NCI-H1417 (cell line): ENCODE measurements at regions not wholly inside any gene's neighbourhood (a gene's known extent, or its start where the extent isn't known, plus 50 kb on each side); places are given as distances from the start of the nearest gene placed in this dataset.

Experiments used
- DNase-seq, 3 experiments: peaks; one replicate each; lab custom pipeline; 2025; lab: John Stamatoyannopoulos, UW

DNA sequence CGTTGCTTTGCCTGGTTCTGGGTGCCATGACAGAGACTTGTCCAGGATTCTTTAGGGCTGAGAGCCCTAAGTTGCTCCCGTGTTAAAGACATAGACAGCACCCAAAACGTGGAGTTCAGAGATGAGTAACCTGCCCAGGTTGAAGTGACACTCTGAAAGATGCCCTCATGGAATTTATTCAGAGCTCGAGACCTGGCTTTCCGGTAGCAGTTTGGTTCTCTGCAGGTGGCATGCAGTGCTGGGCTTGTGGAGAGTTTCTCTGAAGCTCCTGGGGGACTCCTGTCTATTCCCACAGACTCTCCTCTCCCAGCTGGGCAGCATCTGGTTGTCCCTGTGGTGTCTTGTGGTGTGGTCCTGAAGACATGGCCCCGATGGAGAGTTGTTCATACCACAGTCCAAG, 241.0 kb downstream of the RHOU start:
- DNase-seq = no peak

- no peak for DNase-seq
These were observed 242.0 kb downstream of the RHOU start for GRCh38 chr1:228977307-228977706.

- DNase-seq = no peak
These were observed 242.5 kb downstream of the RHOU start for GRCh38 chr1:228977741-228978140.

GRCh38 chr1:228978484-228979324, 243.4 kb downstream of the RHOU start:
- DNase-seq = no peak

DNA sequence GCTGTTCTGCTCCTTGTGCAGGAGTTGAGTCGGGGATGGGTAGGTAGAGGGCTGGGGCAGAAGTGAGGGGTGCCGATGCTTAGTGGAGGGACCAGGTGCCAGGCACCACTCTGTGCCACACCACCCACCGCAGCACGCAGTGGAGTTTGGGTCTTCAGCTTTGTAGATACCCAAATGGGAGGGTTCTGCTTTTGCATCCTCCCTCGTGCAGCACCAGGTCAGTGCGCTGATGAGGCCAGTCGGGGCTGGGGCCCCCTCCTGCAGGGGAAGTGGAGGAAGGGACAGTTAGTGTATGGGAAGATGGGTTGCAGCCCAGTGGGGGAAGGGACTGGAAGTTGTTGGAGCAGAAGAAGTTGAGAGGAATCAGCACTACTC, 244.0 kb downstream of the RHOU start:
- no peak for DNase-seq

DNA sequence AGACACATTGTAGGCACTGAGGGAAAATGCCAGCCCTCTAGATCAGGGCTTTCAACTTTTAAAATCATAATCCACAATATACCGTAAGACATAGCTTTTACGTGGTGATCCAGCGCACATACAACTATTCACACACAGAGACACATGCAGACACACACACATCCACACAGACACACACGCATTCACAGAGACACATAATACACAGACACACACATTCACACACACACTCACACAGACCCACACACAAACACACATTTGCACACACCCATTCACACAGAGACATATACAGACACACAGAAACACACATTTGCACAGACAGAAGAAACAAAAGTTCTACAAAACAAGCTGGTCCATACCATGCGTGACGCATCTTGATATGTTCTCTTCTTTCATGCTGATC, 244.5 kb downstream of the RHOU start:
- DNase-seq = no peak

GRCh38 chr1:228980232-228980937, 245.1 kb downstream of the RHOU start:
- DNase-seq = no peak

DNA sequence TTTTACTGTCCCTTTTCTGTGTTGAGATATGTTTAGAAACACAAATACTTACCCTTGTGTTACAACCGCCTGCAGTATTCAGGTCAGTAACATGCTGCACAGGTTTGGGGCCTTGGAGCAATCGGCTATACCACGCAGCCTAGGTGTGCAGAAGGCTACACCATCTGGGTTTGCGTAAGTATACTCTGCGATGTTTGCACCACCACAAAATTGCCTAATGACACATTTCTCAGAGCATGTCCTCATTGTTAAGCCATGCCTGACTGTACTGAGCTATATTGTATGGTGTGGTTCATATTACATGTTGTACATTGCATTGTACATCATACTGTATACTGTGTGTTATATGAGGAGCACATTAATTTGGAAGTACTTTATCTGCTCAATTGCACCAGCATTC, 247.4 kb downstream of the RHOU start:
- DNase-seq = no peak

DNA sequence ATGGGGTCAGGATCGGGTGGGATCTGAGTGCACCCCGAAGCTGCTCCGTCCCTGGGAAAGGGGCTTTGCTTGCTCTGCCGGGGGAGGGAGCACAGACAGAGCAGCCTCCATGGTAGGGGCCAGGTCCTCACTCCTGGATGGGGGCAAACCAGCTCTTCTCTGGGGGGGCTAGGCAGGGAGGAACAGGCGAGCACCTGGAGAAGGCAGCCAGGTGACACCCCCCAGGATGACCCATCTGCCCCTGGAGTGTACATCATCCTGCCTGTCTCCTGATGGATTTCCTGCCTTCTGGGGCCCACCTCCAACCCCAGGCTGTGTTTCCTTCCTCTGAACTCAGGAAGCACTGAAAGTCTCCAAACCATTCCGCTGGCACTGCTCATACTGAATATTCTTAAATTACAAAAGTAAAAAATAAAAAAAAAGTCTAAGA, 248.0 kb downstream of the RHOU start:
- no peak for DNase-seq

DNA sequence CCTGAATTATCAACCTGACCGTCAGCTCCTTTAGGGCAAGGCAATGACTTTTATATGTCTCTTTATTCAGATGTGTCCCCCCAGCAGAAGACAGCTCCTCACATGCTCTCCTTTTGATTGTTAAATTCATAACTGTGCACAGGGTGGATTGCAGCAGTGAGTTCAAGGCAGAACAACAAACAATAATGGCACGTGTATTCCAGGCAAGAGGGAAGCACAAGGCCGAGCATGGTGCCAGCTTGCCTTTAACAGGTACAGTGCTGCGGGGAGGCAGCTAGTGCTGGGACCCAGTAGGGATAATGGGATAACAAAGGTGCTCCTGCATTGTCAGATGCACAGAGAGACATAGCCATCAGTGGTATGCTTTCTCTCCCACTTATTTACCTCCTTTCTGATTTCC, 248.4 kb downstream of the RHOU start:
- no peak for DNase-seq

- no peak for DNase-seq
These were observed 248.8 kb downstream of the RHOU start for GRCh38 chr1:228984107-228984506.

GRCh38 chr1:228984646-228985631, 249.7 kb downstream of the RHOU start:
- DNase-seq = no peak

GRCh38 chr1:228985661-228986060, 250.4 kb downstream of the RHOU start:
- no peak for DNase-seq

DNA sequence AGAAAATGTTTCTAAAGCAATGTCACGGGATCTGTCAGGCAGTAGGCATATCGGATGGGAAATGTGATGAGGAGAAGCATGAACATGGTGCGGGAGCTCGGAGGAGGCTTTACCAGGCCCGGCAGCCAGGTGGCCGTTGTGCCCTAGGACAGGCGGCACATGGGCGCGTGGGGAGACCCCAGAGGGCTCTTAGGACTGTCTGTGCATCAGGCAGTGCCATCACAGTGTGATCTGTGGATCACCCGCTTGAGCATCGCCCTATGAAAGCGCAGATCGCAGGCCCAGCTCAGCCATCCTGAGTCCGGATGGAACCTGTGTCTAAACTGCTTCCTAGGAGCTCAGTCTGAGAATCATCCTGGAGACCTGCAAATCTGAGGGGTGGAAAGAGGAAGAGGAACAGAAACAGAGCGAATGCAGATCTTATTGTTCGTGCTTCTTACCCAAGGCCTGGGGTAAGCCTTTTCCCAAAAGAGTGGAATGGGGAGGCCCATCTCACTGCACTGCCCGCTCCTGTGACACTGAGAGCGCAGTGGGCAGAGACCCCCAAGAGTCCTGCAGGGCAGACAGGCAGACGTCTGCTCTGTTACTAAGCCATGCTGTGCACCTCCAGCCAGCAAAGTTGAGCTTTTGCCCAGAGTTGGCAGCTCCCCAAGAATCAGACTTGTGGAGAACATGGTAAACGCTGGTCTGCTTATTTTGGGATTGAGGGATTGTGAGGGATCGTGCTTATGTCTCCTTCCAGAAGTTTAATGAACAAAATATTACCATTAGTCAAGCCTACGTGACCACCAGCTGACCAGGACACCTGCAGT, 251.0 kb downstream of the RHOU start:
- peak in 1 of 3 experiments; percentile 62 for DNase-seq

- DNase-seq = peak in 2 of 3 experiments; percentile 61 to 83
These were observed 252.0 kb downstream of the RHOU start for GRCh38 chr1:228987286-228987685.

- DNase-seq = no peak
These were observed 252.6 kb downstream of the RHOU start for GRCh38 chr1:228987736-228988506.

DNA sequence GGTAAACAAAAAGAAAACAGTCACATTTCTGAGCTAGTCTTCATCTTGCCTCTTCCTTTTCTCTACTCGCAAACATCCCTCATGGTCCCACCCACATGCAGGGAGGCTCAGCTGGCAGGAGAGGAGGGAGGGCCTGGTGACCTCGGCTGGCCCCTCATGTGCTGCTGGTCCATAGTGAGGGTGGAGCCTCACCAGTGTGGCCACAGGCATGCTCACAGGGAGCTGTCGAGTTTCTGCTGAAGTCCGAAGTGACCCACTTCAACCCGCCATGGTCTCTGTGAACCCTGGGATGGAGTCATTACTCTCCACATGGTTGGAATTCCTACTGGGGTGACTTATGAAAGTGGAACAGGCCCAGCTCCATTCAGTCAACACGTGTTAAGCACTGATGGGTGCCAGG, 253.4 kb downstream of the RHOU start:
- peak in 1 of 3 experiments; percentile 13 for DNase-seq

GRCh38 chr1:228989176-228989575, 253.9 kb downstream of the RHOU start:
- no peak for DNase-seq

DNA sequence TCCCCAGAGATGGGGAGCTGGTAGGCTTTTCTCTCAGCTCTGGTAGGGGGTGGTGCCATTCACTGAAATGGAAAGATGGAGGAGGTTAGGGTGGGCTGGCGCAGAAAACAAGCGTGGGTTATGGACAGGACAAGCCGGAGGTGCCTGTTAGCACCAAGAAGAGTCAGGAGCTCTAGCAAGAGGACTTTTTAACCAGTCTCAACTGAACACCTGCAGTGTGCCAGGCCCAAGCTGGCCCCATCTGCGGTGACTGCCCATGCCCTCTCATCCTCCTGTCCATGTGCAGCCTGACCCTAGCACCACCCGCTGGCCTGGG, 254.4 kb downstream of the RHOU start:
- no peak for DNase-seq

- peak; percentile 15 to 73 (median 48) for DNase-seq
These were observed 254.9 kb downstream of the RHOU start for GRCh38 chr1:228989992-228990827.
